Suppressor macrophage (primary cell): ENCODE measurements at regions not wholly inside any gene's neighbourhood (a gene's known extent, or its start where the extent isn't known, plus 50 kb on each side); places are given as distances from the start of the nearest gene placed in this dataset.
"Not testable (repeated sequence)": the region's sequence is repeated elsewhere in the genome, so short reads cannot be mapped to it uniquely, and the experiment has no call there.

Source experiments
- DNase-seq, 4 experiments: peaks; one replicate each; pipeline ENCODE4 v3.0.0-alpha.2; 2020 to 2022

DNA sequence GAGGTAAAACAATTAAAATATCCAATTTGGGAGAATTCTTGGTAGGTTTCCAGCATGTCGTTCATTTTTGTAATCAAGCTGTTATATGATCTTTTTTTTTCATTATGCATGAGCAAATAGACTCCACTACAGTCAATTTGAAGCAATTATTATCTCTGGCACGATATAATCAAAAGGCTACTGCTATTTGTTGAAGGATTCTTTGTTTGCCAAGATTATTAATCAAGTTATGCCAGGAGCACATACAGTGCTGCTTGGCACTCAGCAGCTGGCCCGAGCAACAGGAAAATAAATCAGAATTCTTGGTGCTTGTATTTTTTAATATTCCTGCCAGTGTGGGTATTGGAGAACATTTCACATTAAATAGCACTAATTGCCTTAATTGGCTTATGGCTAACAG lies 279.5 kb downstream of the RND3 start:
- DNase-seq = no peak

DNA sequence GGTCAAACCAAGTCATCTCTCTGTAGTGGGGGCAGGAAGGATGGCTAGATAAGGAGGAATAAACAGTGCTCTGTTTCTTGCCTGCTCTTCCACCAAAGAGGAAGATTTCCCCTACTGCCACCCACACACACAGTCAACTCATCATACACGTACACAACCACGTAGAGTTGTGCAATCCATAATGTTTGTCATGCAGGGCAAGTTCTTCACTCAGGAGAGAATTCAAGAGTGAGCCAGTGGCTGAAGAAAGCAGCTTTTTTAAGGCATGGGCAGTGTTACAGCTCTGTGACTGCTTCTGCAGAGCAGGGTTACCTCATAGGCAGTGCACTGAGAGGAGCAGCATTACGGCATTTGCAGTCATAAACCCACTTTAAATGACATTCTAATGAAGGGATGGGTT lies 283.0 kb downstream of the RND3 start:
- DNase-seq = peak; percentile 23 to 49 (median 31)

DNA sequence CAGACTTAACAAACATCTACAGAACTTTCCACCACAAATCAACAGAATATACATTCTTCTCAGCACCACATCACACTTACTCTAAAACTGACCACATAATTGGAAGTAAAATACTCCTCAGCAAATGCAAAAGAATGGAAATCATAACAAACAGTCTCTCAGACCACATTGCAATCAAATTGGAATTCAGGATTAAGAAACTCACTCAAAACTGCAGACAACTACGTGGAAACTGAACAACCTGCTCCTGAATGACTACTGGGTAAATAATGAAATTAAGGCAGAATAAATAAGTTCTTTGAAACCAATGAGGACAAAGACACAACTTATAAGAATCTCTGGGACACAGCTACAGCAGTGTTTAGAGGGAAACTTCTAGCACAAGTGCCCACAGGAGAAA lies 292.7 kb downstream of the RND3 start:
- DNase-seq = not testable (repeated sequence)

DNA sequence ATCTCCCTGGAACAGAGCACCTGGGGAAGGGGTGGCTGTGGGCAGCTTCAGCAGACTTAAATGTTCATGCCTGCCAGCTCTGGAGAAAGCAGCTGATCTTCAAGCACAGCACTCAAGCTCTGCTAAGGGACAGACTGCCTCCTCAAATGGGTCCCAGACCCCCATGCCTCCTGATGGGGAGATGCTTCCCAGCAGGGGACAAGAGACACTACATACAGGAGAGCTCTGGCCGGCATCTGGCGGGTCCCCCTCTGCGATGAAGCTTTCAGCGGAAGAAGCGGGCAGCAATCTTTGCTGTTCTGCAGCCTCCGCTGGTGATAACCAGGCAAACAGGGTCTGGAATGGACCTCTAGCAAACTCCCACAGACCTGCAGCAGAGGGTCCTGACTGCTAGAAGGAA lies 294.8 kb downstream of the RND3 start:
- DNase-seq = no peak

DNA sequence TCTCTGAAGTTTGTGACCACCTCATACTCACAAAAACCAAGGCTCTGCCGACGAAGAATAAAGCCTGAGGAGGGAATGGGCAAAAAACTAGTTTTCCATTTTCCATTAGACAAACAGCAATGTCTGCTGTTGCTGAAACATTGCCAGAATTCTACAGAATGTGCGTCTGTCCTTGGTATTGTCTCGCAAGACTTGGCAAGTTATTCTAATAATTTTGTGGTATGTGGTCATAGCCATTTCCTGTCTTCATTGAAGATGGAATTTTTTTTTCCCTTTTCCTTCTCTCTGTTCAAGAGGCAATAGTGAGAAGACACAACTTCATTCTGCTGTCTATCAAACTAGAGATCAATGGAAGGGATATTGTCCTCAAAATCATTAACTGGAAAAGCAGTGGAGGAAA lies 296.1 kb downstream of the RND3 start:
- no peak for DNase-seq

DNA sequence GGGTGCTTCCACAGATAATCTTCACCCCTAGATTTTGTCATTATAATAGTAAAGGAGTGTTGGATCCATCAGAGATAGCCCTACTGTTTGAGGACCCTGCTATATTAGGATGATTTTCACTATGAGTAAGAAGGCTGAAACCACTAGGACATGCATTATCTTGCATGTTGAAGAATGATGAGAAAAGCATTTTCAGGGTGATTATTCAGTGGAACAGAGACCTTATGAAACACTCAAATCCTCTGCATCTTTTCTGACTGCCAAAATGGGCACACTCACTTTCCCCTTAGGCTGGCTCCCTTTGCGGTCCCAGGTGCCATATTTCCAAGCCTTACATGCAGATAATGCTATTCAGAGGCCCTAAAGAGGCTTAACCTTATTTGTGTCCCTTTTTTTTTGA lies 296.9 kb downstream of the RND3 start:
- DNase-seq = no peak

DNA sequence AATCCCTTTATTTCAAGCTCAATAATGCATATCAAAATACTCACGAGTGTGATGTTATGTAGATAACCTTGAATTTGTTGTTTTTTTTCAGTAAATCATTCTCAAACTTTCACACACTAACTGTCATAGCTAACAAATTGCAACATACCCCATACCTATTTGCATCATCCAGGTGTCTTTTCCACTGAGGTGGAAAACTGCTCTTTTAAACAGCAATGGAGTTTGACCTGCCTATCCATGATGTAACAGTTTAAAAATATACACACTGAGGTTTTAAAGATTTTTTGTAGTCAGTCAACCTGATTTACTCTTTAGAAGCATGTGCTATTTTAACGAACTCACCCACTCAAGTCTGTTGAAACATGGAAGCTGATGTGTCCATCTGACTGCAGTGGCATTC lies 298.7 kb downstream of the RND3 start:
- DNase-seq = no peak

DNA sequence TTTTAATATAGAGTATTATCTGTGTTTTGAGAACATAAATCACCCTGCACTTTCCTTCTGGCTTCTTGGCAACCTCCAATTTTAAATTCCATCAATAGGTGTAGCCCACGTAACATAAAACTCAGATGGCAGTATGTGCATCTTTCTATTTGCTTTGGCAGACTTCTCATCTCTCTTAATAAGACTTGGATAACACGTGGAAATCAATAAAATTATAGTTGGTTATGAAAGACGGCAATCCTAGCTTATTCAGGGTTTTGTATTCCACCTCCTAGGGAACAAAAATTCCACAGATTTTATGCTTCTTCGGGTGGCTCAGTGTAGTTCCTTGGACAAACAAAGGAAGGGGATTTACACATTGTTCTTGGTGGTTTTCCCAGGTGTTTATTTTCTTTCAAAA lies 299.3 kb downstream of the RND3 start:
- DNase-seq = no peak

DNA sequence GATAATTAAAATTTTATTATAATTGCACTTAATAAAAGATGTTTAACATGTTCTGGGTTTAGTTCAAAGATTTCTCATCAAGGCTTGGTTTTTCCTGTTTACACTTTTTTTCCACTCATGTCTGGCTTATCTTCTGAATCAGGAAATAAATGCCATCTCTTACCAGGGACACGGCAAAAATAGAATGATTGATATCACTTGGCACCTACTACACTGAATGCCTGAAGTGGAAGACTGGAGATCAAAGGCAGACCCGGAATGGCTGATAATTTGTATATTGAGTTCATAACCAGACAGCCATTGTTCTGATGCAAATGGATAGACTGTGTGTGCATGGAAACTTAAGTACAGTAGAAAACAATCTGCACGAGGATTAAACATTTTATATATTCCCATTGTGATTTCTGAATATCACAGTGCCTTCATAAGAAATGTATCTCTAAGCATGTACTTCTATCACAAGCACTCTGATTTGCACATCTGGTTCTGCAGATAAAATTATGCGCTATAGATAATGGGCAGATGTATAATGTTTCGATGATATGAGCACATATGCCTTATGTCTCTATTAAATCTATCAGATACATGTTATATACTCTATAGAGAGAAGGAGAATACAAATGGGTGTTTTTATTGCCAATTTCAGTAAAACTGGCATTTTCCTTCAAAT lies 304.8 kb downstream of the RND3 start:
- DNase-seq = no peak

DNA sequence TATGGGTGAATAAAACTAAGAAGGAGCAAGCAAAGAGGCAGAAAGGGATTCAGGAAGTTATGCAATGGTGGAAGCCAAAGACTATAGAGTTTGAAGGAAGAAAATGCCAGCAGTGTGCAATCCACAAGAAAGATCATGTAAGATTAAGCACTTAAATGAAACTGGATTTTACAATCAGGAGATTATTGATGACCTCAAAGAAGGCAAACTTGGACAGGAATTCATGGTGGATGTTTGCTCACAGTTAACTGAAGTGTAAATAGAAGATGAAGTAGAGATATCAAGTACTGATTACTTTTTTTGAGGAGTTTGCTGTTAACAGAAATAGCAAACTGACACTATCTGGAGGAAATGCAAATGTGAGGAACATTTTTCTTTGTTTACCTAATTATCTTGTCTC lies 308.9 kb downstream of the RND3 start:
- DNase-seq = no peak

DNA sequence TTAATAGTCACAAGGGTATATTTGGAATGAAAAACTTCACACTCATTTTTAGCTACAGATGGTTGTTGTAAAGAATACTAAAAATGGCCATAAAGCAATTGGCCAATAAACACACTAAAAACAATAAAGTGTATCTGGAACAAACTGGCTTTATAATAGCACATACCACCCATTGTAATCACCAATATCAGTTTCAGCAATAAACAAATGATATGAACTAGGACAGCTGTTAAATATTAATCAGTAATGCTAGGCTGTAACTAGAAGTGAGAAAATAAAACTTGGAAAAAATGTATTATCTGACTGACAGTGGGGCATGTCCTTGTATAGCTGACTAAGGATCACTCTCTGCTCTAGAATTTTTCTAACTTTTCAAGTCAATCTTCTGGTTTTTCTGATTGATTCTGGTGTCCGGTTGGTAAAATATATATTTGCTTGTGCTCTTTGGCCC lies 312.5 kb downstream of the RND3 start:
- no peak for DNase-seq

DNA sequence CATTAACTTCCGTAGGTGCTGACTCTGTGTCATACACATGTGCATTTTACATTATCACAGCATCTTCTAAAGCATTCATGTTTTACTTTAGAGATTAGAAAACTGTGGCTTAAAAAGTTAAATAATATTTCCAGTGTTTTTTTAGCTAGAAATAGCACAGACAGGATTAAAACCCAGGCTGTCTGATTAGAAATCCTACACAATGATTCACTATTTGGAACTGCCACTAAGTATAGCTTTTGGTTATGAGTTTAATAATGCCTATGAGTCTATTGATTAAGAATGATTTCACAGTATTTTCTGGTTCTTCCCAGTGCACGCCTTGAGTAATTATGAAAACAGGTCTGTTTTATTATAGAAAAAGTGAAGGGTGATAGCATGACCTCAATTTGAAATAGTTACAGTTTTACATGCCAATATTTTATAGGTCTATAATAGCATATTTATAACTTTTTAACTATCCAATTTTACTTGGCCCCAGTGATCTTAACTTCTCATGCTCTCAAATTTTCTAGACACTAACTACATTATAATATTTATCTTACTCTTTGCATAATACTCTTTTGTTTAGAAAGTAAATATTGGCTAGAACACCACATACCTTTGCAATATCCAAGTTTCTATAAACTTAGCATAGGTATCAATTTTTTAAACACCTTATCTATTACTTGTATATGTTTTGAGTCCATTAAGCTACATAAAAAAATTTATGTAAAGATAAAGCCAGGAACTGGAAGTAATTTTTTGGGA lies 313.2 kb downstream of the RND3 start:
- no peak for DNase-seq

DNA sequence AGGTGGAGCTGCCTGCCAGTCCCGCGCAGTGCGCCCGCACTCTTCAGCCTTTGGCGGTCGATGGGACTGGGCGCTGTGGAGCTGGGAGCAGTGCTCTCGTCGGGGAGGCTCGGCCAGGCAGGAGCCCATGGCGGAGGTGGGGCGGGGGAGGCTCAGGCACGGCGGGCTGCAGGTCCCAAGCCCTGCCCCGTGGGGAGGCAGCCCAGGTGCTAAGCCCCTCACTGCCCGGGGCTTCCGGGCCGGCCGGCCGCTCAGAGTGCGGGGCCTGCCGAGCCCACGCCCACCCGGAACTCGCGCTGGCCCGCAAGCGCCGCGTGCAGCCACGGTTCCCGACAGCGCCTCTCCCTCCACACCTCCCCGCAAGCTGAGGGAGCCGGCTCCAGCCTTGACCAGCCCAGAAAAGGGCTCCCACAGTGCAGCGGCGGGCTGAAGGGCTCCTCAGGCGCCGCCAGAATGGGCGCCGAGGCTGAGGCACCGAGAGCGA lies 316.4 kb downstream of the RND3 start:
- DNase-seq = no peak

DNA sequence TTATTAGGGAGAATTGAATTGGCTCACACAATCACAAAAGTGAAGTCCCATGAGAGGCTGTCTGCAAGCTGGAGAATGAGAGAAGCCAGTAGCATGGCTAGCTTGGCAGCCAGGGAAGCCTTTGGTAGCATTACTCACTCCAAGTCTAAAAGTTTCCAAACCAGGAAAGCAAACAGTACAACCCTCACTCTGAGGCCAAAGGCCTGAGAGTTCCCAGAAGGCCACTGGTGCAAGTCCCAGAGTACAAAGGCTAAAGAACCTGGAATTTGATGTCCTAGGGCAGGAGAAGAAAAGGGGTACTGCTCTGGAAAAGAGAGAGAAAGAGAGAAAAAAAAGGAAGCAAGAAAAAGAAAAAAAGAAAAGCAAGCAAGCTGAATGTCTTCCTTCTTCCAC lies 318.2 kb downstream of the RND3 start:
- DNase-seq = no peak

DNA sequence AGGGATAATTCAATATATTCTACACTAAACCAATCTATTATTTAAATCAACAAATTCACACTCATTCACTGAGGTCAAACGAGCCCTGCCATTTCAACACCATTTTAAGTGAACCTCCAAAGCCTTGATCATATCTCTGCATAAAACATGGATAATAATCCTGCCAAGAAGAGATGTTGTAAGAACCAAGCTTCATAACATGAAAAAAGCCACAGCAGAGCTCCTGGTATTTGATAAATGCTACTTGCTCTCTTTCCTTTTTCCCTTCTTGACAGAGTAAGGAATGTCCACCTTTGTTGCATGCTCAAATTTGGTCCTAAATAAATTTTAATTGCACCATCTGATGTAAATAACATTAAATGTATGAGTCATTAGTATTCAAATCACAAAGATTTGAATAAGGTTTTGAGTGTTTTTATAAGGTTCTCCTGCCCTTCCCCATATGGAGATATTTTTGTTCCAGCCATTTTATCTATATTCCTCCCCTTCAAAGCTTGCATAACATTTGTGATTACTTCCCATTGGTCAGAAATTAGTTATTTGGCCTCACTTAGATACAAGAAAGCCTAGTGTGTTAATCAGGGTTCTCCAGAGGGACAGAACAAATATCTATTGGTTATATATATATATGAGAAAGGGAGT lies 318.8 kb downstream of the RND3 start:
- no peak for DNase-seq

DNA sequence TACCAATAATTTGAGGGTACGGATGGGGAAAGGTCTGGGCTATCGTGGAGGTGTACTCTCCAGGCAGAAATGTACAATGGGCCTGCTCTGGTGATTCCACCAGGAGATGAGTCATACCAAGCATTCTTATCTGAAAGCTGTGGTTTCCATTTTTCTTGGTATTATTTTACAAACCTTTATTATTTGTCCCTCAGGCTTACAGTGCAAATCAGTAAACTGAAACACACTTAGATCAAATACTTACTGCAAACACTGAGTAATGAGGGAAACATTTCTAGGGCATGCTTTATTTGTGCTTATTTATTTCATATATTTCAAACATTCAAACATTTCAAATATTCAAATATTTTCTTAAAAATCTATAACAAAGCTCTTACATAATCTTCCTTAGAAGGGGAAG lies 319.8 kb downstream of the RND3 start:
- DNase-seq = no peak

DNA sequence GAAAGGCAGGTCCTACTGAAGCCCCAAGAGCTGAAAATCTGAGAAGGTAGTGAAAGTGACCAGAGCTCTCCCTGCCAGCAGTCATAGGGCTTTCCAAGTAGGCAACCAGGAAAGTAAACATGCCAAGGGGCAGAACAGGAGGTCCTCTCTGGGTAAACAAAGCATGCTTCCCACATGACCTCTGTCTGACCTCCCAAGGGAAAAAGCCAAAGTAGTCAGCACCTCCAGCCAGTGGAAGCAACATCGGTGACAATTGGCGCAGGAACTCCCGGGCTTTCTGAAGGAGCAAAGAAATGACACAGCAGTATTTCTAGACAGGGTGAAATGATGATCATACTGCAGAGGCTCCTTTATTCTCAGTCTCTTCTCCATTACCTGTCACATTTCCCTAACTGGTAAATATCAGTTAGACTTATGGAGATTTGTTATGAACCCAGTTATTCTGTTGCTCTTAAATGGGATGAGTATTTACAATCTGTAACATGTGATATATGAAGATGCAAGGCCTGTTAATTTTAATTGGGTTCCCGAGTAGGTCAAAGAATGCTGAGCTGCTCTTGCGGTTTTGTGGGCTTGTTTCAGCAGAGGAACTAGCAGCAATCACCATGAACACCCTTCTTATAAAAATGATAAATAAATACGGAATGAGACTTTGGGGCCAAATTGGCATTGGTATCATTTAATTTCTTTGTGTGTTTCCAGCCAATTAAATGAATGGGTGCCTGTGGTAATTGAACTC lies 321.0 kb downstream of the RND3 start:
- no peak for DNase-seq

DNA sequence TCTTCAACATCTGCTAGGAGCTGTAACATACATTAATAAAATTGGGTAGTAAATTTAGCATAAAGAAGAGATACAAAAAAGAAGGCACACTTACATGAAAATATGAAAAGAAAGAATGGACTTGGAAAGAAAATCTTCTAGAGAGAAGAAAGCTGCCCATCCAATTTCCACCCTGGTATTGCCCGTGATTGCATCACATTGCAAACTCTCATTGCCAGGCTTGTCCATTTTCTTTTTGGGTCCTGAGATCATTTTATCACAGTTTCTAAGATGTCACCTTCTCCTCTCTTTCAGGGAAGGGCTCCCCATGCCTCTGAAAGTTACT lies 321.5 kb downstream of the RND3 start:
- no peak for DNase-seq

DNA sequence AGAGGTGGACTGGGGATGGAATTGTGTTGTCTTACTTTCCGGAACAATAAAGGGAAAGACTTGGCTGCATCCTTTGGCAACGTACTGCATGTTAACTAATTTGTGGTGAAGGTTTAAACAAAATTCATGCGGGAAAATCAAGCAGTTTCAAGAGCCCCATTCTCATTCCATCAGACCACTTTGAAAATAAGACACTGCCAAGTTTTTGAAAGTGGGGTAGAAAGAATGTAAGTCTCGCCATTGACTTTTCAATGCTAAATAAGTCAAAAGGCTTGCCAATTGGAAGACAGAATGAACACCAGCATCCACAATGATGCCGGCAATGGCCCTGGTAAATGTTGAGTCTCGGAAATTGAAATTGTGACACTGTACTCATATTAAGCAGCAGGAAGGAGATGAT lies 322.0 kb downstream of the RND3 start:
- no peak for DNase-seq

DNA sequence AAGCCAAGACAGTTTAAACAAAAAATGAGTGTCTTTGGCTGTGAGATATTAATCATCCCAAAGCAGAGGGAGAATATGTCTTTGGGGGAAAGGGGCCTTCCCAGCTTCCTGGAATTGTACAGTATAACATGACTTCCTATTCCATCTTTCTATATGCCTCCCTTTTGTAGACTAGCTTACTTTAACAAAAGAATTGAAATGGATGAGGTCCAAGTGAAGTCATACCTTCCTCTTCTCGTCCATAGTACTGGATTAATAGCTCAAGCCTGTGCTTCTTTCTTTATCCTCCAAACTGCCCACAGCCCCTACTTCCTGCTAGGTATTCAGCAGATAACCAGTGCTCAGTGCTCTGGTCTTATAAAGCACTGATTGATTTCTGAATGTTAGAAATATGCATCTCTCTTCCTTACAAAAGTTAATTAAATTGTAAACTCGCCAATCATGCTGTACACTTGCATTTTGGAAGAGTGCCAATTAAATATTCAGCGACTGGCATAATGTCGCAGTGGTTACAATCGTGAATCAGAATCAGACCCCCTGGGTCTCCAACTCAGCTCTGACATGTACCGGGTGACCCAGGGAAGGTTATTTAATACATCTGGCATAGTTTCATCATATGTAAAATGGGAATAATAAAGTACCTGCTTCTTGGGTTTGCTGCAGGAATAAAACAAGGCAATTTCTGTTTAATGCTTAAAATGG lies 325.1 kb downstream of the RND3 start:
- DNase-seq = no peak

DNA sequence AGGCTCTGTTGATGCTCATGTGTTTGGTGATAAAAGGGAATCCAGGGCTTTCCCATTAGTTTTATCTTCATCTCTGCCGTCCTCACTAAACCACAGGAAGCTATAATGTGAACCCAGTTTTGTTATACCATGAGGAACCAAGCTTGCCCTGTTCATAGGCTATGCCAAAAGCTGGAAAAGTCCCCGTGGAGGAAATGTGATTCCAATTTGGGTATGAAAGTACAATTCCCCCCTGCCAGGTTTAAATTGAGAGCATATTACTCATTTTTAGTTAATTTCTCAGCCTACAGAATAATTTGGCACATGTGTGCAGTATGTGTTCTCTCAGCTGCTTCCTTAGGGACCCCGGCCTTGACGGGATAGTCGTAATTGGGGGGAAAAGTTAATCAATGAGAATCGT lies 327.4 kb downstream of the RND3 start:
- no peak for DNase-seq

DNA sequence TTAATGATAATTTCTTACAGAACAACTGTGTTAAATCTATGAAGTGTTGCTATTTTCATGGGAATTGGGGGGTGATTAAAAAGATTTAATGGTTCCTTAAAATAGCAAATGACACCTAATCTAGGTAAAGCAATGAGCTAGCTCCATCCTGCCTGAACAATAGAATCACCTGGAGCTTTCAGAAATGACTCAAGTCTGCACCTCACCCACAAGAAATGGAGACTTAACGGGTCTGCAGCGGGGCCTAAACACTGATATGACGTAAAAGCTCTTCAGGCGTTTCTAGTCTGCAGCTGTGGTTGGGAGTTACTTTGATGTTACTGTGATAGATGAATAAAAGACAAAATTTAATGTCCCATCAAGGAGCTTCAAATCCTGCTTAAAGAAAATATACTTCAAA lies 328.2 kb downstream of the RND3 start:
- DNase-seq = no peak

DNA sequence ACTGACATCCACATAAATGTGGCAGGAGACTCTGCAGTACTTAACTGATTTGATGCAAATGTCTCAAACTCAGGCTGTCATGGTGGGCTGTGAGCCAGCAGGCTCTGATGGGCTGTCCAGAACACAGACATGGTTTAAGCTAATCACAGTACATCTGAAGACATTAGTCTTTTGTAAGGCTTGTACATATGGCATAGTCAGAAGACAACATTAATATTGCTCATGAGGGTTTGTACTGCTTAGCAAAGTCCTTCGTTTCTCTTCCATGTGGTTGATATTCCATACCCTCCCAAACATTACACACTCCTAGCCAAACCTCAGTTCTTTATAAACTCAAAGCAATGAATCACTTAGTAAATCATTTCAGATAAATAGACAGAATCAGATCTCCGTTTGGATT lies 330.6 kb downstream of the RND3 start:
- no peak for DNase-seq
